ENCODE measurements at regions not wholly inside any gene's neighbourhood (a gene's known extent, or its start where the extent isn't known, plus 50 kb on each side); places are given as distances from the start of the nearest gene placed in this dataset.

DNA sequence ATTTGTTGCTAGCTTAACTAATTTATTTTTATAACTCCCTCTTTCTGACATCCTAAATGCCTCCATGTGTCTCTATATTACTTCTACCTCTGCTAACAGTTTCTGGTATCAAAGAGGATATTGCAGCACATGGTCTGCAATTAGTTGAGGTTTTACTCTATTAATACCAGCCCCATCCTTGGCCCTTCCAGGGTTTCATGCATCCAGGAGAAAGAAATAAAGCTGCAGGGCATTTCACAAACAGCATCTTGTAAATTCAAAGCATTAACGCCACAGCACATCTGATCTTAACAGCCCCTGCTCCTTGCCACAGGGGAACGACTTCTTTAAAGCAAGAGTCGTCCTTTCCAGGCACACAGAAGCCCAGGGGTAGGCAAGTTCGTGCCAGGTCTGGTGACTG, 258.9 kb downstream of the ICOS start:
- TF ChIP-seq, protein P1, sequence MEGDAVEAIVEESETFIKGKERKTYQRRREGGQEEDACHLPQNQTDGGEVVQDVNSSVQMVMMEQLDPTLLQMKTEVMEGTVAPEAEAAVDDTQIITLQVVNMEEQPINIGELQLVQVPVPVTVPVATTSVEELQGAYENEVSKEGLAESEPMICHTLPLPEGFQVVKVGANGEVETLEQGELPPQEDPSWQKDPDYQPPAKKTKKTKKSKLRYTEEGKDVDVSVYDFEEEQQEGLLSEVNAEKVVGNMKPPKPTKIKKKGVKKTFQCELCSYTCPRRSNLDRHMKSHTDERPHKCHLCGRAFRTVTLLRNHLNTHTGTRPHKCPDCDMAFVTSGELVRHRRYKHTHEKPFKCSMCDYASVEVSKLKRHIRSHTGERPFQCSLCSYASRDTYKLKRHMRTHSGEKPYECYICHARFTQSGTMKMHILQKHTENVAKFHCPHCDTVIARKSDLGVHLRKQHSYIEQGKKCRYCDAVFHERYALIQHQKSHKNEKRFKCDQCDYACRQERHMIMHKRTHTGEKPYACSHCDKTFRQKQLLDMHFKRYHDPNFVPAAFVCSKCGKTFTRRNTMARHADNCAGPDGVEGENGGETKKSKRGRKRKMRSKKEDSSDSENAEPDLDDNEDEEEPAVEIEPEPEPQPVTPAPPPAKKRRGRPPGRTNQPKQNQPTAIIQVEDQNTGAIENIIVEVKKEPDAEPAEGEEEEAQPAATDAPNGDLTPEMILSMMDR (IDR thresholded peaks at IDR 0.05): no peak
- TF ChIP-seq POLR2A (IDR thresholded peaks at IDR 0.05): no peak
